Choroid plexus epithelial cell (primary cell): ENCODE measurements at regions not wholly inside any gene's neighbourhood (a gene's known extent, or its start where the extent isn't known, plus 50 kb on each side); places are given as distances from the start of the nearest gene placed in this dataset.

Experiments used
- DNase-seq: peaks from one replicate; pipeline ENCODE4 v3.0.0-alpha.2; 2010; ENCODE audit warnings: low read depth
- H3K4me3 ChIP-seq: 2 replicates; pipeline ENCODE4 v1.5.1; 2011; ENCODE audit warnings: low read depth, mild to moderate bottlenecking, control low read depth, low read length, moderate library complexity
- CTCF ChIP-seq: conservative IDR thresholded peaks from 2 replicates; pipeline ENCODE4 v1.5.1; 2011; ENCODE audit warnings: low read depth, mild to moderate bottlenecking, control low read depth, inconsistent platforms, low read length, moderate library complexity

- DNase-seq, result no peak
- H3K4me3 ChIP-seq, result no peak overlapping the region
- no peak for TF ChIP-seq CTCF
Observed at GRCh38 chr5:158511454-158511853, 588.3 kb downstream of the EBF1 start.

- H3K4me3 ChIP-seq, result no peak overlapping the region
- DNase-seq, result no peak
- TF ChIP-seq CTCF, result no peak
Observed at GRCh38 chr5:158510479-158510878, 589.2 kb downstream of the EBF1 start.

- TF ChIP-seq CTCF, result no peak
- DNase-seq, result no peak
- no peak overlapping the region for H3K4me3 ChIP-seq
Observed at GRCh38 chr5:158506648-158507047, 593.1 kb downstream of the EBF1 start.

GRCh38 chr5:158502686-158503085 lies 597.0 kb downstream of the EBF1 start:
- no peak for TF ChIP-seq CTCF
- DNase-seq, result no peak
- no peak overlapping the region for H3K4me3 ChIP-seq

GRCh38 chr5:158499892-158500418 lies 599.8 kb downstream of the EBF1 start:
- no peak overlapping the region for H3K4me3 ChIP-seq
- no peak for TF ChIP-seq CTCF
- DNase-seq, result no peak

- no peak overlapping the region for H3K4me3 ChIP-seq
- no peak for TF ChIP-seq CTCF
- no peak for DNase-seq
Observed at GRCh38 chr5:158499075-158499891, 600.4 kb downstream of the EBF1 start.

- TF ChIP-seq CTCF, result no peak
- no peak overlapping the region for H3K4me3 ChIP-seq
- no peak for DNase-seq
Observed at GRCh38 chr5:158496624-158497023, 603.1 kb downstream of the EBF1 start.
